ENCODE measurements at regions not wholly inside any gene's neighbourhood (a gene's known extent, or its start where the extent isn't known, plus 50 kb on each side); places are given as distances from the start of the nearest gene placed in this dataset.

- Histone ChIP-seq H3K27me3 (ENCODE audit: control insufficient read depth, insufficient read depth, low read length) (no peaks in the 10 kb centered on the region), H3K36me3 (ENCODE audit: control insufficient read depth, insufficient read depth, low read length) (no peaks in the 10 kb centered on the region), H3K27ac (ENCODE audit: low read length) (no peak overlapping the region), H3K4me1 (ENCODE audit: control insufficient read depth, insufficient read depth, low read length) (peaks cover 6% of the 10 kb centered on the region), H3K9me3 (ENCODE audit: control insufficient read depth, insufficient read depth, low read depth, low read length) (no peaks in the 10 kb centered on the region), H3K4me3 (ENCODE audit: low read depth in 2 of 2, low read length in 2 of 2) (no peak overlapping the region)
- TF ChIP-seq TCF7L2 (IDR thresholded peaks at IDR 0.05; ENCODE audit: low read depth, low read length), result no peak
- TF ChIP-seq REST (IDR thresholded peaks at IDR 0.05; ENCODE audit: insufficient read depth in 1 of 2, low read depth in 2 of 2, low read length in 1 of 2), result no peak
- no peak for TF ChIP-seq POLR2AphosphoS5 (IDR thresholded peaks at IDR 0.05; ENCODE audit: low read depth, low read length)
- TF ChIP-seq CTCF (IDR thresholded peaks at IDR 0.05), result no peak
- no peak for TF ChIP-seq SIN3A (IDR thresholded peaks at IDR 0.05; ENCODE audit: borderline replicate concordance, insufficient read depth, low read depth, low read length)
- DNase-seq (ENCODE audit: low read depth, low spot score), result no peak
- no TSS peak for BruUV-seq (replicated peaks)
- in situ Hi-C loops (cut with HindIII; ENCODE audit: low pct_unique_long_range_greater_than_20kb, low sequenced_read_pairs), result no loop called here
- intact Hi-C loops (cut with micrococcal nuclease; ENCODE audit: unreplicated experiment), result no loop called here
- ChIA-PET POLR2A (no interaction called here), CTCF (no interaction called here)
- no peak for ATAC-seq
These were observed 74.9 kb upstream of the CPM start for GRCh38 chr12:69007855-69008351.

GRCh38 chr12:69008520-69008919 is 75.5 kb upstream of the CPM start:
- intact Hi-C loops (cut with micrococcal nuclease; ENCODE audit: unreplicated experiment), result no loop called here
- DNase-seq (ENCODE audit: low read depth, low spot score), result no peak
- BruUV-seq (replicated peaks), result no TSS peak
- Histone ChIP-seq H3K9me3 (ENCODE audit: control insufficient read depth, insufficient read depth, low read depth, low read length) (no peaks in the 10 kb centered on the region), H3K27me3 (ENCODE audit: control insufficient read depth, insufficient read depth, low read length) (no peaks in the 10 kb centered on the region), H3K27ac (ENCODE audit: low read length) (no peak overlapping the region), H3K4me3 (ENCODE audit: low read depth in 2 of 2, low read length in 2 of 2) (no peak overlapping the region), H3K4me1 (ENCODE audit: control insufficient read depth, insufficient read depth, low read length) (peaks cover 6% of the 10 kb centered on the region), H3K36me3 (ENCODE audit: control insufficient read depth, insufficient read depth, low read length) (no peaks in the 10 kb centered on the region)
- TF ChIP-seq POLR2AphosphoS5 (IDR thresholded peaks at IDR 0.05; ENCODE audit: low read depth, low read length) (no peak), TCF7L2 (IDR thresholded peaks at IDR 0.05; ENCODE audit: low read depth, low read length) (no peak), CTCF (IDR thresholded peaks at IDR 0.05) (no peak), SIN3A (IDR thresholded peaks at IDR 0.05; ENCODE audit: borderline replicate concordance, insufficient read depth, low read depth, low read length) (no peak), REST (IDR thresholded peaks at IDR 0.05; ENCODE audit: insufficient read depth in 1 of 2, low read depth in 2 of 2, low read length in 1 of 2) (no peak)
- ChIA-PET POLR2A (no interaction called here), CTCF (no interaction called here)
- in situ Hi-C loops (cut with HindIII; ENCODE audit: low pct_unique_long_range_greater_than_20kb, low sequenced_read_pairs), result no loop called here
- ATAC-seq, result no peak

Data from Panc1 (cell line).